ENCODE measurements at regions not wholly inside any gene's neighbourhood (a gene's known extent, or its start where the extent isn't known, plus 50 kb on each side); places are given as distances from the start of the nearest gene placed in this dataset.
A peak's percentile ranks its signal among the peaks of the same experiment; 100 is the strongest.

DNA sequence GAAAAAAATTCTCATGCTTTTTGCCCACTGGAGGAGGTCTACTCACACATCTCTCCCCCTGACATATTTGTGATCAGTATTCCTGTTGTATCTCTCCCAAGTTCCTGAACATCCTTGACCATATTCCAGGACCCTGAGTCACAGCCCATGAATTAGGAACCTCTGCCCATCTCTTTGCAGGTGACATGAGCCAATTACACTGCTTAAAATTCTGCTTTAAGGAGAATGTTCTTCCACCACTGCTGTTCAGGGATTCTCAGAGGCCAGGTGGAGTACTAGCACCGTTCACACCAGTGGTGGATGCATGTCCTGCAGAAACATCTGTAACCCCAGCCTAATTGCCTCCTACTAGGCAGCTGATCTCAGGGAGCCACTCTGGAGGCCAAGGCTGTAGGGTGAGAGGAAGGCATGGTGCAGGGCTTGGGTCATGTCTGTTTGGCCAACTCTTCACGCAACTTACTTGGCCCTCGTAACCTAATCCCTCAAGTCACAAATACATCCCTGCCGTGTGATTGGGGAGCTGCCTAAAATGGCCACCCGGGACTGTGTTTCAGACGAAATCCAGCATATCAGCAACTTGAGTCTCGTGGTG is 104.8 kb downstream of the GGTLC2 start:
- DNase-seq (no peak), ATAC-seq (no peak)
- no peak overlapping the region for H3K27ac ChIP-seq
- no peaks in the 10 kb centered on the region for H3K27me3 ChIP-seq (ENCODE audit: low read depth)
- H3K9me3 ChIP-seq, result no peaks in the 10 kb centered on the region
- H3K4me1 ChIP-seq, result peaks cover 10% of the 10 kb centered on the region
- no peak overlapping the region for H3K4me3 ChIP-seq
- no peaks in the 10 kb centered on the region for H3K36me3 ChIP-seq
- intact Hi-C loops (cut with DNase I), result no loop called here
- TF ChIP-seq, protein P1, sequence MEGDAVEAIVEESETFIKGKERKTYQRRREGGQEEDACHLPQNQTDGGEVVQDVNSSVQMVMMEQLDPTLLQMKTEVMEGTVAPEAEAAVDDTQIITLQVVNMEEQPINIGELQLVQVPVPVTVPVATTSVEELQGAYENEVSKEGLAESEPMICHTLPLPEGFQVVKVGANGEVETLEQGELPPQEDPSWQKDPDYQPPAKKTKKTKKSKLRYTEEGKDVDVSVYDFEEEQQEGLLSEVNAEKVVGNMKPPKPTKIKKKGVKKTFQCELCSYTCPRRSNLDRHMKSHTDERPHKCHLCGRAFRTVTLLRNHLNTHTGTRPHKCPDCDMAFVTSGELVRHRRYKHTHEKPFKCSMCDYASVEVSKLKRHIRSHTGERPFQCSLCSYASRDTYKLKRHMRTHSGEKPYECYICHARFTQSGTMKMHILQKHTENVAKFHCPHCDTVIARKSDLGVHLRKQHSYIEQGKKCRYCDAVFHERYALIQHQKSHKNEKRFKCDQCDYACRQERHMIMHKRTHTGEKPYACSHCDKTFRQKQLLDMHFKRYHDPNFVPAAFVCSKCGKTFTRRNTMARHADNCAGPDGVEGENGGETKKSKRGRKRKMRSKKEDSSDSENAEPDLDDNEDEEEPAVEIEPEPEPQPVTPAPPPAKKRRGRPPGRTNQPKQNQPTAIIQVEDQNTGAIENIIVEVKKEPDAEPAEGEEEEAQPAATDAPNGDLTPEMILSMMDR (IDR thresholded peaks at IDR 0.05), result no peak

DNA sequence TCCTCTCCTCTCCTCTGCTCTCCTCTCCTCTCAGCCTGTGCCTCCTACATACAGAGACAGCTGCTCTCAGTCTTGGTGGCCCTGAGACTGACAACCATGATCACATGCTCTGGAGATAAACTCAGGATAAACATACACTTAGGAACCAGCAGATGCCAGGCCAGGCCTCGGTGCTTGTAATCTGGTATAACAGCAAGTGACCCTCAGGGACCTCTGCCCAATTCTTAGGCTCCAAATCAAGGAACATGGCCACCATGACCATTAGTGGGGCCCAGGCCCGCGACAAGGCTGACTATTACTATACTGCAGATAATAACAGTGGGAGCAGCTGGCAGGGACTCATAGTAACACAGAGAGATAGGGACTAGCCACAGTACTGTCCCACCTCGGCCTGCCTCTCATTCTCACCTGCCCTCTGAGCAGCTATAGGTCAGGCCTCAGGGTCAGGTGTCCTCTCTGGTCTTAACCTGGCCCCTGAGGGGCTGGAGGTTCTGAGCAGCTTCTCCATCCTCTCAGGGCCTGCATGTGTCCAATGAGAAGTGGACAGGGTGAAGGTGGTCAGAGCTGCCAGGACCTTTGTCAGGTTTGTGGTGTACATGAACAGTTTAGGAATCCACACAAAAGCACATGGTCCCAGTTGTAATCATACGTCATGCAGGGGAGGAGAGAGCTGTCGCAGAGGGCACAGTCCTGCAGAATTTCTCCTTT is 106.1 kb downstream of the GGTLC2 start:
- DNase-seq, result no peak
- TF ChIP-seq, protein P1 (IDR thresholded peaks at IDR 0.05), result no peak
- H3K36me3 ChIP-seq, result no peaks in the 10 kb centered on the region

DNA sequence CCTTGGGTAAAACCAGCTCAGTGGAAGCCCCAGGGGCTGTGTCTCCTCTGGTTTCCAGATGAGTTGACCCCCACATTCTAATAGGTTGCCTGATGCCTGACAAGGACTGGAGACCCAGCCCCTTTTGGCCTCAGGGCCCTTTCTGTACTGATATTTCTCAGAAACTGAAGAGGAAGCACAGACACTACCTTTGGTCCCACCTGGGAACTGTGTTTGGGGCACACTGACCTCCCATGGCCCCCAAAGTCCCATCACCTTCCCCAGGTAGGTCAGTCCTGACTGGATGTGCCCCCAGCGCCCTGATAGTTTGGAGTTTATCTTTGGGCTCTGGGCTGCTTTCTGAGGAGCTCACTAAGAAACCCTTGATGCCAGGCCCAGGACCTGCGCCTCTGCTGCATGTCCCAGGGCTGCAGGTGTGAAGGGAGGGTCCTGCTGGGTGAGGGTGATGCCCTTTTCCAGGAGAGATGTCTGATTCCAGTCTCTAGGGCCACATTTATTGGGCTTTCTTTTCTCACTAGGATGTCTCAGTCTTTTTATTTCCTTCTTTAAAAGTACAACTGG is 106.7 kb downstream of the GGTLC2 start:
- ATAC-seq (no peak), DNase-seq (no peak)
- Histone ChIP-seq H3K4me1 (peaks cover 10% of the 10 kb centered on the region), H3K9me3 (no peaks in the 10 kb centered on the region), H3K36me3 (no peaks in the 10 kb centered on the region), H3K27me3 (ENCODE audit: low read depth) (no peaks in the 10 kb centered on the region), H3K4me3 (no peak overlapping the region), H3K27ac (no peak overlapping the region)
- intact Hi-C loops (cut with DNase I), result no loop called here
- TF ChIP-seq, protein P1 (IDR thresholded peaks at IDR 0.05), result no peak

More for the DNA sequence above, 106.1 kb downstream of the GGTLC2 start:
- Histone ChIP-seq H3K4me3 (no peak overlapping the region), H3K27ac (no peak overlapping the region), H3K27me3 (ENCODE audit: low read depth) (no peaks in the 10 kb centered on the region), H3K9me3 (no peaks in the 10 kb centered on the region), H3K4me1 (peaks cover 10% of the 10 kb centered on the region)
- intact Hi-C loops (cut with DNase I), result no loop called here
- ATAC-seq, result no peak

DNA sequence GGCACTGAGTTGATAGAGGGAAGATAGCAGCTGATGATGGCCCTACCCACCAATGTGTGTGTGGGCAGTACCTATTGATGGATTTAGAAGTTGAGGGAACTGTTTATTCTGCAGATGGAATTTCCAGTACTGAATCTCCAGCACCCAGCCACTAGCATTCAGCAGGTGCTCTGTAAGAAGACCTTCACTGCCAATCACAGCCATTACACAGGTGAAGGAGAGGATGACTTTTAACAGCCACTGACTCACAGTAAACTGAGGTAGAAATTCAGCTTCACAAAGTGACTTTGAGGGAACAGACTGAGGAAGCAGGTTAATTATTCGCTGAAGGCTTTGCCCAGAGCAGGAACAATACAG is 107.8 kb downstream of the GGTLC2 start:
- ATAC-seq (no peak), DNase-seq (no peak)
- no peak overlapping the region for H3K4me3 ChIP-seq
- peaks cover 10% of the 10 kb centered on the region for H3K4me1 ChIP-seq
- TF ChIP-seq, protein P1 (IDR thresholded peaks at IDR 0.05), result no peak
- H3K9me3 ChIP-seq, result no peaks in the 10 kb centered on the region
- H3K36me3 ChIP-seq, result no peaks in the 10 kb centered on the region
- H3K27ac ChIP-seq, result no peak overlapping the region
- intact Hi-C loops (cut with DNase I), result no loop called here
- H3K27me3 ChIP-seq (ENCODE audit: low read depth), result no peaks in the 10 kb centered on the region

DNA sequence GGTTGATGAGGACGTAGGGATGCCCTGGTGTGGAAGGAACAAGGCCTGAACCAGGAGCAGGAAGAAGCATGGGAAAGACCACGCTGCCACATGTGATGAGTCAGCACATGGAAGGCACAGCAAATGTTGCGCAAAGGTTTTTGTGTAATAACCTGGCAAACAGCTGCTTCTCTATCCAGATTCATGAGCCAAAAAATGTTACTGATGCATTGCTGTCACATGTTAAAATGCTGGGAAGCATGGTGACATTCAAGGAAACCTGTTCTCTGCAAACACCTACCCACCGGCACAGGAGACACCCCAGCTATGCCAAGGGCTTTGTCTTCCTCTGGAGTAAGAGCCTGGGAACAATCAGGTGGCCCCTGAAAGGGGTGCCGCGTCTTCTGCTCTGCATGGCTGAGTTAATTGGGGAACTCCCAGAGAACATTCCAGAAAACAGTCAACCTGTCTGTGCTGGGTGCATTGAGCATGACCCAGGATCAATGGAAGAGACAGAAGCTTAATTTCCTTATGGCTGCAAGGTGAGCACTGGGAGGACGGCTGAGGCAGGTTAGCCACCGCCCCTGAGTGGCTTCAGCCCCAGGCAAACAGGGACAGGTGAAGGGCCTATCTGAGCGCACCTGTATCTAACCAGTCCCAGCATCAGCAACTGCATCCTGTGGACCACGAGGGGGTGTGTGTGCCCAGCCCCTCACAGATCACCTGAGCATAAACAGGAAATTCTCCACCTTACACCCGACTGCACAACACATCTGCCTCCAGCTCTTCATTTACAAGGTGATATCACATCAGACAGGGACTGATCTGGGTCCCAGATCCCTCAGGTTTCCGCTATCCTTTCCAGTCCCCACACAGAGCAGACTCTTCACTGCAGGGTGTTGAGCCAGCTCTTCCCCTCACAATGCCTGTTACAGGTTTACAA is 108.4 kb downstream of the GGTLC2 start:
- TF ChIP-seq, protein P1 (IDR thresholded peaks at IDR 0.05), result no peak
- Histone ChIP-seq H3K4me3 (no peak overlapping the region), H3K9me3 (no peaks in the 10 kb centered on the region), H3K4me1 (peaks cover 10% of the 10 kb centered on the region), H3K27me3 (ENCODE audit: low read depth) (no peaks in the 10 kb centered on the region), H3K27ac (no peak overlapping the region), H3K36me3 (no peaks in the 10 kb centered on the region)
- DNase-seq (no peak), ATAC-seq (peak; percentile 42 to 56)
- intact Hi-C loops (cut with DNase I), result no loop called here
